ENCODE measurements at regions not wholly inside any gene's neighbourhood (a gene's known extent, or its start where the extent isn't known, plus 50 kb on each side); places are given as distances from the start of the nearest gene placed in this dataset.
"Not testable (repeated sequence)": the region's sequence is repeated elsewhere in the genome, so short reads cannot be mapped to it uniquely, and the experiment has no call there.

DNA sequence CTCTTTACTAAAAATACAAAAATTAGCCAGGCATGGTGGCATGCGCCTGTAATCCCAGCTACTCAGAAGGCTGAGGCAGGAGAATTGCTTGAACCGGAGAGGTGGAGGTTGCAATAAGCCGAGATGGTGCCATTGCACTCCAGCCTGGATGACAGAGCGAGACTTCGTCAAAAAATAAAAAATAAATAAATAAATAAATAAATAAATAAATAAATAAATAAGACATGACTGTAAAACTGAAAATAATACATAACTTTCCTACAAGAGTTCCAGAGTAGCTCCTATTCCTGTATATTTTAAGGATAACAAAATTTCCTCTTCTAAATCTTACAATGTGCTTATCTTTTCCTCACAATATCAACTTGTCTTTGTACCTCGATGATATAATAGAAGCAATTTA, 549.4 kb downstream of the TRAM1L1 start:
- not testable (repeated sequence) for DNase-seq

DNA sequence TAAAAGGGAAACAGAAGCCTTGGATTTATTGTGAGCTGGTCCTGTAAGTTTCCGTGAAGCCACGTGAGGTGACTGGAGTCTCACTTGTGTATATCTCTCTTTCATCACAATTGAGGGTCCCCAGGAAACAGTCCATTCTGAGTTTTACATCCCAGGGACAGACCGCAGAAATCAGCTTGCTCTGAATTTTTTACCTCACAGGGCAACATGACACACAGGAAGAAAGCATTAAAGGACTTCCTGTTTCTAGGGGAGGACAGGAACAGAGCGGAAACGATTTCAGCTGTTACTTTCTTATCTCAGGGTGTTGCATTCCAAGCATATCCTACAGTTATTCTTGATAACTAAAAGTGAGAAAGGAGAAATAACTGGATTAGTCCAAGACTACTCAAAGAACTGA, 553.5 kb downstream of the TRAM1L1 start:
- no peak for DNase-seq

DNA sequence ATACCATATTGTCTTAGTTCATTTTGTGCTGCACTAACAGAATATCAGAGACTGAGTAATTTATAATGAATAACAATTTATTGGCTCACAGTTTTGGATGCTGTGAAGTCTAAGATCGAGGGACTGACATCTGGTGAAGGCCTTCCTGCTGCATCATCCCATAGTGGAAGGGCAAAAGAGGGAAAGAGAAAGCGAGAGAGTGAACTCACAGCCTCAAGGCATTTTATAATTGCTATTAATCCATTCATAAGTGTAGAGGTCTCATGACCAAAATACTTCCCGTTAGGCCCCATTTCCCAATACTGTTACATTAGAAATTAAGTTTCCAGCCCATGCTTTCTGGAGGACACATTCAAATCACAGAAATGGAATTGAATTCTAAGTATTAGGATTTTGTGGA, 554.4 kb downstream of the TRAM1L1 start:
- DNase-seq = no peak

- no peak for DNase-seq
These were observed 555.3 kb downstream of the TRAM1L1 start for GRCh38 chr4:116530048-116530447.

DNA sequence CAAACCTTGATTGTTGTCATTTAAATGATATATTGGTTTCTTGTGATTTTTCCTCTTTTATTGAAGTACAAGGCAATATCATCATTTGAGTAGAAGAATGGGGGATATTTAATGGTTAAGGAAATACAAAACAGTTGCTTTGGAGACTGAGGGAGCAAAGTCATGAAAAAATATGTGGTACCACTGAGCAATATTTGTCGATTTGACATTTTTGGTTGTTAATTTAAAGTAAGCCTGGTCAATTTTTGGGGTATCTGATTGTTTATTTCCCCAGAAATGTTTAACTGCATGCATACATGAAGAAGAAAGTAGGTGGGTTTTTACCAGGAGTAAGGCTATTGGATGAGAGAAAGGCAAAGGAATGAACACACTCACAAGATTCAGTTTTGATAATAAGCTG, 556.2 kb downstream of the TRAM1L1 start:
- no peak for DNase-seq

- no peak for DNase-seq
These were observed 562.5 kb downstream of the TRAM1L1 start for GRCh38 chr4:116522922-116523321.

DNA sequence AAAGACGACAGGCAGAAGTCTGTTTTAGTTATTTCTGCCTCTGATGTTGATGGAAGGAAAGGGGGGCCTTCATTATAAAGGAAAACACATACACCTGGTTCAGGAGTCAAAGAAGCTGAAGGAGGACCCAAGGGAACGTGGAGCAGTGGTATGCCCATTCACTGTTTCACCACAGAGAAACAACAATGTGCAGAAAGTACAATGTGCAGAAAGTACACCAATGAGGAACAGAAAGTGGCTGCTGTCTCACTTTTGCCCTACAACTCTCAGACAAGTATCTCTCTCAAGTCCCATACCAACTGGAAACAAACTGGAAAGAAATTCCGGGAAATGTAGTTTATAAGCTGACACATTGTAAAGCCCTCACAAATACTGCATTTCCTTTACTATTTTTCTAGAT, 564.5 kb downstream of the TRAM1L1 start:
- DNase-seq = no peak

GRCh38 chr4:116516711-116517110, 568.7 kb downstream of the TRAM1L1 start:
- DNase-seq = no peak

- DNase-seq = no peak
These were observed 569.4 kb downstream of the TRAM1L1 start for GRCh38 chr4:116515959-116516358.

- no peak for DNase-seq
These were observed 572.8 kb downstream of the TRAM1L1 start for GRCh38 chr4:116512552-116512951.

- DNase-seq = no peak
These were observed 583.4 kb downstream of the TRAM1L1 start for GRCh38 chr4:116501954-116502353.

- no peak for DNase-seq
These were observed 585.2 kb downstream of the TRAM1L1 start for GRCh38 chr4:116500225-116500624.

DNA sequence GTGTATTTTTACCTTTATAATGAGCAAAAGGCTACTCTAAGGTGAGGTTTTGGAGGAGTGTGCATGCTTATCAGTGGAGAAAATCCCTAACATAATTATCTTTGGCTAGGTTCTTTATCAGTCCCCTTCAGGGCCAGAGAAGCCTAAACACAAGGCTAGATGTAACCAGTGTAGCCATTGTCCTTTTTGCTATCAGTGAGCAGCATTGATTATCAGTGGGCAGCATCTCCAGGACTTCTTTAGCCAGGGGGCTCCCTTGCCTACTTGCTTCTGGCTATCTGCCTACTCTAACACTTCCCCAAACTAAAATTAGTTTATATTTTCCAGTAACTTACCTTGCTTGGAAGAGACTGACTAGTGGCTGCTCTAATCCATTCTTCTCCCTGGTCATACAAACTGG, 595.6 kb downstream of the TRAM1L1 start:
- no peak for DNase-seq

DNA sequence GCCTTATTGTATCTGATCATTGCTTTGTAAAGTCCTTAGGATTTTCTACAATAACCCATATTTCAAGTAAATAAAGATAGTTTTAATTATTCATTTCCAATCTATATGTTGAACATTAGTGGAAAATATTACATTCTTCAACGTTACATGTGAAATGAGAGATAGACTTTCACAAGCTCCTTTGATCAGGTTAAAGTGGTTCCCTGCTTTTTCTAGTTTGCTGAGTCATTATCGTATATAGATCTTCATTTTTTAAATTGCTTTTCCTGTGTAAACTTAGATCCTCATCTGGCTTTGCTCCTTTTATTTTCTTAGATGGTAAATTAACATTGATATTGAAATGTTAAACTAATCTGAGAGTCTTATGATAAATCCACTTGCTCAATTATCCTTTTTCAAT, 599.0 kb downstream of the TRAM1L1 start:
- no peak for DNase-seq

DNA sequence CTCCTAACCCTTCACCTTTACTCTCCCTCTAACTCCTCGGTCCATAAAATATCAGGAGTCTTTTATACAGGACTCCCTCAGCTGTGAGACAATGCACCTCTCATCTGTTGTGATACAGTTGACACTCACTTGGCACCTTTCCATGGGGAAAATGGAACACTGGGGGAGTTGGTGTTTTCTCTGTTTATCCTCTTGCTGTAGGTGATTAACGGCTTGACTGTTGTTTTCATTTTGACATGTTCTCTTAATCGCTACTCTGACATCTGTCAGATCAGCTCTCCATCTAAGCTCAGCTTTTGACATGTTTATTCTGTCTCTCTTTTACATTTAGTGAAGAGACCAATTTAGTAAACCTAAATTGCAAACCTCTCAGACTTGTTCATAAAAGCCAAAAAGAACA, 604.8 kb downstream of the TRAM1L1 start:
- no peak for DNase-seq

DNA sequence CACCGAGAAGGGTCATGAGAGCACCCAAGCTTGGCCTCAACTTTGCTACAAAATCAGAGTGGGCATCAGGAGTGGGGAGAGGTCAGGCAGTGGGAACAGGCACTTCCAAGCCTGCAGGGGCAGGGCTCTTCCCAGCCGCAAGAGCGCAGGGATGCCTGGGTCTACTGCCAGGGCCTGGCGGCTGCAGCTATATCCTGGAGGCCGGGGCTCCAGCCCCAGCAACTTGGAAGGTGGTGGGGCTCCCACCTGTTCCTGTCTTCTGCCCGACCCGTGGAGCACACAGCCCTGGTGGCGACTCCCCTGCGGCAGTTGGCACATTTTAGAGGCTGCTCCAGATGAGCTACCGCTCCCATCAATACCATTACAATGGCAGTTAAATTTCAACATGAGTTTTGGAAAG, 607.0 kb downstream of the TRAM1L1 start:
- DNase-seq = no peak

DNA sequence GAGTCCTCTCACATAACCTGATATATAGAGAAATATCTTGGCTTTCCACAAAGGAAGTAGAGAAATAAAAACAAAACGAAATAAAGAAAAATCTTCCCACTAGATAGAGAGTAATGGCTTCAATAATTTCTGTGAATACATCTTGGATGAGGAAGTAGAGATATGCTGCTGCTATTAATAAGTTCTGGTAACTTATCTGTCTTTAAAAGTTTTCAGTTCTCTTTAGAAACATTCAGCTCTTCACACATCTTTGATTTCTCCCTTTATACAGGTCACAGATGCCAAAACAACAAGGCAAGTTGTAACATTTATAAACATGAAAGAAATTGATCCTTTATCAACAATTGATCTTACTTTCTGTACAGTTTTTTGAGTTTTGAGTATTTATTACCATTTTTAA, 615.8 kb downstream of the TRAM1L1 start:
- DNase-seq = no peak

DNA sequence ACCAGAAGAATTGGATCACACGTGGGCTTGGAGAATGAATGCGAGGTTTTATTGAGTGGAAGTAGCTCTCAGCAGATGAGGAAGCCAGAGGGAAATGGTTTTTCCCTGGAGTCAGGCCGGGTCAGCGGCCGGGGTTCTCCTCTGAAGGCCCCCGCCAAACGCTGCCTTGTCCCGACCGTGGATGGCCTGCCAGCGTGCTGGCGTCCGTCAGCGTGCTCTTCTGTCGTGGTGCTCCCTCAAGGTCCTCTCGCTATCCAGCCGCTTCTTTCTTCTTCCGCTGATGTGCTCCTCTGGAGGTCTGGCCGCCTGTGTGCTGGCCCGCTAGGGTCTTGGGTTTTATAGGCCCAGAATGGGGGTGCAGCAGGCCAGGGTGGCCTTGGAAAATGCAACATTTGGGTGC, 632.2 kb downstream of the TRAM1L1 start:
- DNase-seq = no peak

GRCh38 chr4:116449764-116450163, 635.6 kb downstream of the TRAM1L1 start:
- no peak for DNase-seq

DNA sequence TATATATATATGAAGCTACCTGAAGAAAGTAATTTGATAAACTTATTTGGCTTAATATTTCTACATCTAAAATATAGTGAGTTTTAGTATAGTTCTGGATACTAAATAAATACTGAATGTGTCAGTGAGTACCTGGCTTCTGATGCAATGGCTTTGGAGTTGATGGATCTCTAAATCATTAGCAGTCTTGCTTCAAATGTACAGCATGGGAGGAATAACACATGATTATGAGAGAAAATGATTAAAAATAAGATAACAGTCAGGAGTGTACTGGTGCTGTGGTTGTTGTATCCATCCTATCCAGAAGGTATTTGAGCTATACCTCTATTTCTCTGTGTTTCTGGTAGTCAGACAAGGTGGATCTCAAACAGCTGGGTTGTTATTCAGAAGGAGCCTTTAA, 641.3 kb downstream of the TRAM1L1 start:
- DNase-seq = no peak

GRCh38 chr4:116438981-116439729, 646.2 kb downstream of the TRAM1L1 start:
- DNase-seq = no peak

GRCh38 chr4:116438417-116438816, 647.0 kb downstream of the TRAM1L1 start:
- no peak for DNase-seq

GRCh38 chr4:116427666-116428065, 657.7 kb downstream of the TRAM1L1 start:
- DNase-seq = no peak

DNA sequence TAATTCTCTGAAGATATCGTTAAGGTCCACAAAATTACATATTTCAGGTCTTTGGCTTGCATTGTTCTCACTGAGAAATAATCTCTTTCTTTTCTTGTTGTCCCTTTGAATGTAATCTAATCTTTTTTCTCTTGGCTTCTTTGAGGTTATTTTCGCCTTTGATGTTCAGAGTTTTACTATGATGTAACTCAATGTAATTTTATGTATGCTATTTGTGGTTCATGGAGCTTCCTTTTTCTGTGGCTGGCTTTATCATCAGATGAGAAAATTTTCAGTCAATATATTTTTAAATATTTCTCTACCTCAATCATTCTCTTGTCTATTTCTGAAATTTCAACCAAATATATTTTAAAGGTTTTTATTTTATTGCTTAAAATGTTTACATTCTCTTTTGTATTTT, 672.2 kb downstream of the TRAM1L1 start:
- DNase-seq = no peak

- no peak for DNase-seq
These were observed 684.1 kb downstream of the TRAM1L1 start for GRCh38 chr4:116401293-116401692.
